ENCODE measurements at regions not wholly inside any gene's neighbourhood (a gene's known extent, or its start where the extent isn't known, plus 50 kb on each side); places are given as distances from the start of the nearest gene placed in this dataset.
"Not testable (repeated sequence)": the region's sequence is repeated elsewhere in the genome, so short reads cannot be mapped to it uniquely, and the experiment has no call there.

DNA sequence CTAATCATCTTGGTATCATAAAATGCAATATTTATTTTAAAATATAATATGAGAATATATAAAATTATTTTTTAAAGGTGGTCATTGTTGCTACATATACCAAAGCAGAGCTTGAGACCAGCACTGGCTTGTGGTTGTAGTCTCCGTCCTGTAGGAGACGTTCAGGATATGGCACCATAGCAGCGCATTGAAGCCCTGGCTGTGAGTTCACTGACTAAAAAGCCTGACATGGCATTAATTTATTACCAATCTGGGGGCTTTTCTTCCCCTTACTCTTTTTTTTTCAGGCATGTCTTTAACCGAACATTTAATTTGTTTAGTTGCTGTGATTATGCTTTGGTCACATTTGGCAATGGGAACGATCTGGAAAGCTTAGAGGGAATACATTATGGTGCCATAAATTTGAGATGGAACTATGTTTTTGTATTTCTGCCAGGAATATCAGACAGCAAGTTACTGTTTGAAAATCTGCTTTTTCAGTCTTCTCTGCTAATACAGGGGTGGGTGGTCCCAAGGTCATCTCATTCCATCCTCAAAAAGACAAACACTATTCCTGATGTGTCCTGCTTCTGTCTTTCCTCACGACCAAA, 108.5 kb downstream of the ZIC4 start:
- in situ Hi-C loops (cut with MboI; ENCODE audit: low pct_unique_long_range_greater_than_20kb, low sequenced_read_pairs, unreplicated experiment), result no loop called here
- TF ChIP-seq, protein P1, sequence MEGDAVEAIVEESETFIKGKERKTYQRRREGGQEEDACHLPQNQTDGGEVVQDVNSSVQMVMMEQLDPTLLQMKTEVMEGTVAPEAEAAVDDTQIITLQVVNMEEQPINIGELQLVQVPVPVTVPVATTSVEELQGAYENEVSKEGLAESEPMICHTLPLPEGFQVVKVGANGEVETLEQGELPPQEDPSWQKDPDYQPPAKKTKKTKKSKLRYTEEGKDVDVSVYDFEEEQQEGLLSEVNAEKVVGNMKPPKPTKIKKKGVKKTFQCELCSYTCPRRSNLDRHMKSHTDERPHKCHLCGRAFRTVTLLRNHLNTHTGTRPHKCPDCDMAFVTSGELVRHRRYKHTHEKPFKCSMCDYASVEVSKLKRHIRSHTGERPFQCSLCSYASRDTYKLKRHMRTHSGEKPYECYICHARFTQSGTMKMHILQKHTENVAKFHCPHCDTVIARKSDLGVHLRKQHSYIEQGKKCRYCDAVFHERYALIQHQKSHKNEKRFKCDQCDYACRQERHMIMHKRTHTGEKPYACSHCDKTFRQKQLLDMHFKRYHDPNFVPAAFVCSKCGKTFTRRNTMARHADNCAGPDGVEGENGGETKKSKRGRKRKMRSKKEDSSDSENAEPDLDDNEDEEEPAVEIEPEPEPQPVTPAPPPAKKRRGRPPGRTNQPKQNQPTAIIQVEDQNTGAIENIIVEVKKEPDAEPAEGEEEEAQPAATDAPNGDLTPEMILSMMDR (IDR thresholded peaks at IDR 0.05; ENCODE audit: extremely low read depth, insufficient read depth, missing control alignments), result no peak
- DNase-seq (ENCODE audit: low spot score), result no peak

DNA sequence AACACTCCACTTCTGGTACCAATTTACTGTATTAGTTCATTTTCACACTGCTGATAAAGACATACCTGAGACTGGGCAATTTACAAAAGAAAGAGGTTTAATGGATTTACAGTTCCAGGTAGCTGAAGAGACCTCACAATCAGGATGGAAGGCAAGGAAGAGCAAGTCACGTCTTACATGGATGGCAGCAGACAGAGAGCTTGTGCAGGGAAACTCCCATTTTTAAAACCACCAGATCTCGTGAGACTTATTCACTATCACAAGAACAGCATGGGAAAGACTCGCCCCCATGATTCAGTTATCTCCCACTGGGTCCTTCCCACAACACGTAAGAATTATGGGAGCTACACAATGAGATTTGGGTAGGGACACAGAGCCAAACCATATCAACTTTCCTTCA, 119.0 kb downstream of the ZIC4 start:
- DNase-seq (ENCODE audit: low spot score); in situ Hi-C loops (cut with MboI; ENCODE audit: low pct_unique_long_range_greater_than_20kb, low sequenced_read_pairs, unreplicated experiment): not testable (repeated sequence)

DNA sequence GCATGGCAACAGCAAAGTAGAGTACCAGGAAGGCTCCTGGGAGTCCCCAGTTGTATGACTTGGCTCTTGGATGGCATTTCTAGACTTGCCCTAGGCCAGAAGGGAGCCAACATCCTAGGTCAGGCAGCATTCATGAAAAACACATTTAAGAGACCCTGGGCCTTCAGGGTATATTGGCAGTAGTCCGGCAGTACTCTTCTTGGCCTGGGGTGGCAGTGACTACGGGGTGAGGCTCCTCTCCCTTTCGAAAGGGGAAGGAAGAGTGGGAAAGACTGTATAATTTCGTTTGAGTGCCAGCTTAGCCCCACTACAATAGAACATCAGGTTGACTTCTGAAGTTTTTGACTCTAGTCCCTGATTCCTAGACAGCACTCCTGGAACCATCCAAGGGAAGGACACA, 136.4 kb downstream of the ZIC4 start:
- TF ChIP-seq, protein P1 (IDR thresholded peaks at IDR 0.05; ENCODE audit: extremely low read depth, insufficient read depth, missing control alignments), result no peak
- in situ Hi-C loops (cut with MboI; ENCODE audit: low pct_unique_long_range_greater_than_20kb, low sequenced_read_pairs, unreplicated experiment), result no loop called here
- DNase-seq (ENCODE audit: low spot score), result no peak

DNA sequence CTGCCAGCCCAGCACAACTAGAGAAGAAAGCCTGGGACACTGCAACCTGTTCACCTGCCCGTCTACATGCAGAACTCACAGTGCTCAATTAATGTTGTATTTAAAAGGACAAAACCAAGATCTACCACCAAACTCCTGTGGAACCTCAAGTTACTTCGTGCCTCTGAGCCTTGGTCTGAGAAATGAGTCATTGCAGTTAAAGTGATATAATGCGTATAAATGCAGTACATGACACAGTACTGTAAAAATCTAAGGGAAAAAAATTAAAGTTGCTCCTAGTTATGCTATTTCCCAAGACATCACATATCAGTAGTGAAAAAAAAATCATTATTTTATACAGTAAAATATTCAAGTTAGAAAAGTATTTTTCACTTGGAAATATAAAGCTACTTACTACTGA, 138.9 kb downstream of the ZIC4 start:
- DNase-seq (ENCODE audit: low spot score), result no peak
- TF ChIP-seq, protein P1 (IDR thresholded peaks at IDR 0.05; ENCODE audit: extremely low read depth, insufficient read depth, missing control alignments), result no peak
- in situ Hi-C loops (cut with MboI; ENCODE audit: low pct_unique_long_range_greater_than_20kb, low sequenced_read_pairs, unreplicated experiment), result no loop called here

DNA sequence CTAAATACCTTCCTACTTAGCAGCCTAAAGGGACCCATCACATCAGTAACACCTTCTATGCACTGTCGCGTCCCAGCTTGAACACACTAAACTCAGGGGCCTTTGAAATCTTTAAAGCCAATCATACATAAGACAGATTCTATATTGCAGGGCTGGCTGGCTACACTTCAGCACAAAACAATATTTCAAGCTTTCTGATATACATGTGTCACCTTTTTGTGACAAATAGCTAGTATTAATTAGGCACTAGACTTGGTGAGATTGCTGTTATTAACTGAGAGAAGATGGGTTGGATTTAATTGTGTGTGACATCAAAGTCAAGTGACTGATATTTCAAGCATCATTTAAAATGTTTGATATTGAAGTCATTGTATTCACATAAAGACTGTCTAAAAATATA, 148.4 kb downstream of the ZIC4 start:
- DNase-seq (ENCODE audit: low spot score), result no peak
- in situ Hi-C loops (cut with MboI; ENCODE audit: low pct_unique_long_range_greater_than_20kb, low sequenced_read_pairs, unreplicated experiment), result no loop called here
- TF ChIP-seq, protein P1 (IDR thresholded peaks at IDR 0.05; ENCODE audit: extremely low read depth, insufficient read depth, missing control alignments), result no peak

DNA sequence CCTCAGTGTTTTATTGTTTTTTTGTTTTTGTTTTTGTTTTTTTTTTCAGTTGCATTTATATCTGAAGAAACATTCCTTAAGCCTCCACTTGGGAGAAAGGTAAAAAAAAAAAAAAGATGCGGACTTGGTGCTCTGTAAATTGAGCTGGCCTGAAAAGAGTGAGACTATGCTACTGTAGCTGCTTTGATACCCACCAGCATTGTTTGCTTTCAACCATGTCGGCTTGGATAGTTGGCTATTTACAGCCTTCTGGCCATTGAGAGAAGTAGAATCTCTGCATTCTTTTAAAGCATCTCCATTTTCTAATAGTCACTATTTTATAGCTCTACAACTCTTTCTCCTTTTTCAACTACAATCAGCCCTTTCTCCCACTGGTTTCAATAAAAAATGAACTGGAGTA, 149.6 kb downstream of the ZIC4 start:
- no peak for DNase-seq (ENCODE audit: low spot score)
- TF ChIP-seq, protein P1 (IDR thresholded peaks at IDR 0.05; ENCODE audit: extremely low read depth, insufficient read depth, missing control alignments), result no peak
- in situ Hi-C loops (cut with MboI; ENCODE audit: low pct_unique_long_range_greater_than_20kb, low sequenced_read_pairs, unreplicated experiment), result no loop called here

DNA sequence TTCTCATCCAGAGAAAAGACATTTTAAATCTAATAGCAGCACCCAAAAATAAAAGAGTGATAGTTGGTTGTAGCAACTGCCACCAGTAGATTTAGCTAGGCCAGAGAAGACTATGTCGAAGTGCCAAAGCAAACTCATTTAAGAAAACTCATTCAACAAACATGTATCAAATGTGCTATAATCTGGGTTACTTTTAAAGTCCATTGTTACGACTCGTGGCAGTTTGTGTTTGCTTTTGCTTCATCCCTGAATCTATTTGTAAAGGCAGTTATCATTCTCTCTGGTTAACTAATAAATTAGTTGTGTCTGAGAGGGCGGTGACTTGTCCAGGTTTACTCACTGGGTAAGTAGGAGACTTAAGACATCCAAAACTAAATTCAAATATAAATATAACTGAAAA, 159.4 kb downstream of the ZIC4 start:
- in situ Hi-C loops (cut with MboI; ENCODE audit: low pct_unique_long_range_greater_than_20kb, low sequenced_read_pairs, unreplicated experiment), result no loop called here

DNA sequence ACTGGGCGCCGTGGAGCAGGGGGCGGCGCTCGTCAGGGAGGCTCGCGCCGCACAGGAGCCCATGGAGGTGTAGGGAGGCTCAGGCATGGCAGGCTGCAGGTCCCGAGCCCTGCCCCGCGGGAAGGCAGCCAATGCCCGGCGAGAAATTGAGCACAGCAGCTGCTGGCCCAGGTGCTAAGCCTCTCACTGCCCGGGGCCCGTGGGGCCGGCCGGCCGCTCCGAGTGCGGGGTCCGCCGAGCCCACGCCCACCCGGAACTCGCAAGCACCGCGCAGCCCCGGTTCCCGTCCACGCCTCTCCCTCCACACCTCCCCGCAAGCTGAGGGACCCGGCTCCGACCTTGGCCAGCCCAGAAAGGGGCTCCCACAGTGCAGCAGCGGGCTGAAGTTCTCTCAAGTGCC, 160.7 kb downstream of the ZIC4 start:
- in situ Hi-C loops (cut with MboI; ENCODE audit: low pct_unique_long_range_greater_than_20kb, low sequenced_read_pairs, unreplicated experiment); DNase-seq (ENCODE audit: low spot score): not testable (repeated sequence)

More for the DNA sequence above, 159.4 kb downstream of the ZIC4 start:
- TF ChIP-seq, protein P1 (IDR thresholded peaks at IDR 0.05; ENCODE audit: extremely low read depth, insufficient read depth, missing control alignments), result no peak
- DNase-seq (ENCODE audit: low spot score), result no peak

DNA sequence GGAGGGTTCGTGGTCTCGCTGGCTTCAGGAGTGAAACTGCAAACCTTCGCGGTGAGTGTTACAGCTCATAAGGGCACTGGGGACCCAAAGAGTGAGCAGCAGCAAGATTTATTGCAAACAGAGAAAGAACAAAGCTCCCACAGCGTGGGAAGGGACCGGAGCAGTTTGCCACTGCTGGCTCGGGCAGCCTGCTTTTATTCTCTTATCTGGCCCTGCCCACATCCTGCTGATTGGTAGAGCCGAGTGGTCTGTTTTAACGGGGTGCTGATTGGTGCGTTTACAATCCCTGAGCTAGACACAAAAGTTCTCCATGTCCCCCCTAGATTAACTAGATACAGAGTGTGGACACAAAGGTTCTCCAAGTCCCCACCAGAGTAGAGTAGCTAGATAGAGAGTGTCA, 161.3 kb downstream of the ZIC4 start:
- DNase-seq (ENCODE audit: low spot score); in situ Hi-C loops (cut with MboI; ENCODE audit: low pct_unique_long_range_greater_than_20kb, low sequenced_read_pairs, unreplicated experiment): not testable (repeated sequence)

All from GM13977 (cell line).